Hypothalamus (tissue), 51 donors: ENCODE measurements at regions not wholly inside any gene's neighbourhood (a gene's known extent, or its start where the extent isn't known, plus 50 kb on each side); places are given as distances from the start of the nearest gene placed in this dataset.

Experiments used
- DNase-seq, 51 donors: peaks; one replicate each; lab custom pipeline; 2025; lab: John Stamatoyannopoulos, UW

- DNase-seq = no peak
Measured at GRCh38 chr7:116443646-116444045, 55.9 kb upstream of the CAV2 start.

DNA sequence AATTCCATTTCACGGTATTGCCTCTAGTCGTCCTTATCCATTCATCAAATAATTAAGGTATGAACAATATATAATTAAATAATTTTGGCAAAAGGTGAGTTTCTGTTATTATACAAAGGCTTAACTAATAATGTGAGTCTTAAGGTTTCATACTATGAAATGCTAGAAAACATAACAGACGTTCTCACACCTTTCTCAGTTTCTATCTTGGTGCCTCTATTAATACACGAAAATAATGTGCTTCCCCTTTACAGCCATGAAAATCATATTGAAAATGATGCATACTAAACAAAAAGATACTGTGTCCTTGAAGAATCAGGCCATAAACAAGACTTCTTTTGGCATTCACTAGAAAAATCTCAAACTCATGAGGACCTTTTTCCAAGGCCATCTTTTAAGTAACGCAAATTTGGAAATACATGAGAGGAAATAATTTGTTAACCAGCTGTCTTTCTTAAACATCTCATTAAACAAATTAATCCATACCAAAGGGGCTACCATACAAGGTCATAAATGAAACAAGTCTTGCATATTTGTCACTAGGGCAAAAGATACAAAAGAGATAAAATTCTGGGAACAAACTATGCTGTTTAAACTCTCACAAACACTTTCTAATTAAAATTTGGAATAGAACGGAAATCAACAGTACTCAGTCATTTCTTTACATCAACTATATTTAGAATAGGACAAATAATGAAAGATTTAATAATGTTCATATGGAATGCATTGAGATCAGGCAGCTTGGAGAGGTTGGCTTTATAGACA, 53.9 kb upstream of the CAV2 start:
- no peak for DNase-seq

DNA sequence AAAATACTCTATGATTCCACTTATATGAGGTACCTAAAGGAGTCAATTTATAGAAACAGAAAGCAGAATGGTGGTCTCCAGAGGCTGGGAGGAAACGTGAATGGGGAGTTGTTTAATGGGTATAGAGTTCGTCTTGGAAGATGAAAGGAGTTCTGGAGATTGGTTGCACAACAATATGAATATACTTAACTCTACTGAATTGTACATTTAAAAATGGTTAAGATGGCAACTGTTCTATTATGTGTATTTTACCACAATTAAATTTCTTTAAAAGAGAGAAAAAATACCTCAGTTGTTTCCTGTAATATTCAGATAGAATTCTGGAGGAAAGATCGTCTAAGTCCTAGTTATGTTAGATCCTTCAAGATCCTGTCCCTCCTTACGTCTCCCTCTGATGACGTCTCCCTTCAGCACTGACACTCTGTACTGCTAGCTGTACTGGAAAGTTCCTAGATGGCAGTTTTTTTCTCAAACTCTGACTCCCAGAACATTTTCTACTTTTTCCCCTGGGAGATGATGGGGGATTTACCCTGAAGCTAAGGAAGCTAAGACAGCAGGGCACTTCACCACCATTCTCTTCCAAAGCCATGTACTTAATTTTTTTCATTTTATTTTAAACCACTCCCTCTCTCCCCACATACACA, 53.2 kb upstream of the CAV2 start:
- DNase-seq = no peak

GRCh38 chr7:116447436-116447835, 52.1 kb upstream of the CAV2 start:
- DNase-seq = no peak

- no peak for DNase-seq
Measured at GRCh38 chr7:116447966-116448839, 51.3 kb upstream of the CAV2 start.

GRCh38 chr7:116449441-116449840, 50.1 kb upstream of the CAV2 start:
- no peak for DNase-seq
